ENCODE measurements at regions not wholly inside any gene's neighbourhood (a gene's known extent, or its start where the extent isn't known, plus 50 kb on each side); places are given as distances from the start of the nearest gene placed in this dataset.

- no peak for DNase-seq
These were observed 236.7 kb upstream of the KLF14 start for GRCh38 chr7:130970696-130971095.

DNA sequence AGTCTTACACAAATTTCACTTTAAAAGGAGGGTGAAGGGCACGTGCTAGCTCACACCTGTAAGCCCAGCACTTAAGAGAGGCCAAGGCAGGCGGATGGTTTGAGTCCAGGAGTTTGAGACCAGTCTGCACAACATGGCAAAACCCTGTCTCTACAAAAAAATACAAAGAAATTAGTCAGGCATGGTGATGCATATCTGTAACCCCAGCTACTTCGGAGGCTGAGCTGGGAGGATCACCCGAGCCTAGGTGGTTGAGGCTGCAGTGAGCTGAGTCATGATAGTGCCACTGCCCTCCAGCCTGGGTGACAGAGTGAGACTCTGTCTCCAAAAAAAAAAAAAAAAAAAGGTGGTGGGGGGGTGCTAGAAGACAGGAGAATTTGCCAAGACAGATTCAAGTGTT, 237.3 kb upstream of the KLF14 start:
- DNase-seq, result peak in 1 of 5 donors; percentile 82

GRCh38 chr7:130972201-130972600, 238.2 kb upstream of the KLF14 start:
- DNase-seq, result no peak

DNA sequence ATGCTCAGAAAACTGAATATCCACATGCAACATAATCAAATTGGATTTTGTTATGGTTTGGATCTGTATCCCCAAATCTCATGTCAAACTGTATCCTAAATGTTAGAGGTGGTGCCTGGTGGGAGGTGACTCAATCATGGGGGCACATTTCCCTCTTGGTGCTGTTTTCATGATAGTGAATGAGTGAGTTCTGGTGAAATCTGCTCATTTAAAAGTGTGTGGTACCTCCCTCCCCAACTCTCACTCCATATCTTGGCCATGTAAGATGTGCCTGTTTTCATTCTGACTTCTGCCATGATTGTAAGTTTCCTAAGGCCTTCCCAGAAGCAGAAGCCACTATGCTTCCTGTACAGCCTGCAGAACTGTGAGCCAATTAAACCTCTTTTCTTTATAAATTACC, 239.6 kb upstream of the KLF14 start:
- no peak for DNase-seq

DNA sequence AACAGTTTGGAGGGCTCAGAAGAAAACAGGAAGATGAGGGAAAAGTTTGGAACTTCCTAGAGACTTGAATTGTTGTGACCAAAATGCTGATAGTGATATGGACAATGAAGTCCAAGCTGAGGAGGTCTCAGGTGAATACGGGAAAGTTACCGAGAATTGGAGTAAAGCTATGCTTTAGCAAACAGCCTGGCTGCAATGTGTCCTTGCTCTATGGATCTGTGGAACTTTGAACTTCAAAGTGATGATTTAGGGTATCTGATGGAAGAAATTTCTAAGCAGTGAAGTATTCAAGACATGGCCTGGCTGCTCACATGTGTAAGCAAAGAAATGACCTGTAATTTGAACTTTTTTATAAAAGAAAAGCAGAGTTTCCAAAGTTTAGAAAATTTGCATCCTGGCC, 240.2 kb upstream of the KLF14 start:
- no peak for DNase-seq

DNA sequence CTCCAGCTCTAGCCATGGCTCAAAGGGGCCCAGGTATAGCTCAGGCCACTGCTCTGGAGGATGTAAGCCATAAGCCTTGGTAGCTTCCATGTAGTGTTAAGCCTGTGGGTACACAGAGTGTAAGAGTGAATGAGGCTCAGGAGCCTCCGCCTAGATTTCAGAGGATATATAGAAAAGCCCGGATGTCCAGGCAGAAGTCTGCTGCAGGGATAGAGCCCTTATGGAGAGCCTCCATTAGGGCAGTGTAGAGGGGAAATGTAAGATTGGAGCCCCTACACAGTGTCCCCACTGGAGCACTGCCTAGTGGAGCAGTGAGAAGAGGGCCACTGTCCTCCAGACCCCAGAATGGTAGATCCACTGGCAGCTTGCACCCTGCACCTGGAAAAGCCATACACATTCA, 240.8 kb upstream of the KLF14 start:
- no peak for DNase-seq

GRCh38 chr7:130975731-130976130, 241.7 kb upstream of the KLF14 start:
- no peak for DNase-seq

DNA sequence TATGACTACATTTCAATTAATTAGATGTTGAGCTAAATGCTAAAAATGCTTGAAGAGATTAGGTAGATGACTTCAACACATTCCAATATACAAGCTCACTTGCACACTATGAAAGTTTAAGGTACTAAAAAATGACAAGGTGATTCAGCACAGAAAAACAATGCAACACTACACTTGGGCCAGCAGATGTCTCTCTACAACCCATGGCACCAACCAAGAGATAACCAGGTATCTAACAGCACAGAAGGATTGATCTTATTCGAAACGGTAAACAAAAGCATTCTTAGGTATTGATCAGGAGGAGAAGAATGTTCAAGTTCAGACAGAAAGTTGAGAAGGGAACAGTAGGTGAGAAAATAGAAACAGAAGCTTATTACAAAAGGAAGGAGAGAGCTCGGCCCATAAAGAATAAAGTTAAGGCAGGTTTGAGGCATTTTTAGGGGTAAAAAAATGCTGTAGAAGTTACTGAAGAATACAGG, 248.2 kb upstream of the KLF14 start:
- peak in 1 of 5 donors; percentile 61 for DNase-seq

- DNase-seq, result no peak
These were observed 248.6 kb upstream of the KLF14 start for GRCh38 chr7:130982651-130983050.

DNA sequence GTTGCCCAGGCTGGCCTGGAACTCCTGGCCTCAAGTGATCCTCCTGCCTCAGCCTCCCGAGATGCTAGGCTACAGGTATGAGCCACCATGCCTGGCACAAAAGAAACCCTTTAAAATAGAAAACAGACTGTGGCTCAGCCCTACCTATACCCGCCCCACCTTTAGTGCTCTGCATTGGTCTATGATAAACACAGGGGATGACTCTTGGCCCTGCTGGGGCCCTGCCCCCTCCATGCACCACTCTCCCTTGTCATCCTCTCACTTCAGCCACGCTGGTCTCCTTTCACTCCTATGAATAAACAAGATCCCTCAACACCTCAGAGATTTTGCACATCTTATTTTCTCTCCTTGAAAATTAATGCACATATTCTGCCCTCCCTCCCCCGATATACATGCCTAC, 251.4 kb upstream of the KLF14 start:
- DNase-seq, result no peak

DNA sequence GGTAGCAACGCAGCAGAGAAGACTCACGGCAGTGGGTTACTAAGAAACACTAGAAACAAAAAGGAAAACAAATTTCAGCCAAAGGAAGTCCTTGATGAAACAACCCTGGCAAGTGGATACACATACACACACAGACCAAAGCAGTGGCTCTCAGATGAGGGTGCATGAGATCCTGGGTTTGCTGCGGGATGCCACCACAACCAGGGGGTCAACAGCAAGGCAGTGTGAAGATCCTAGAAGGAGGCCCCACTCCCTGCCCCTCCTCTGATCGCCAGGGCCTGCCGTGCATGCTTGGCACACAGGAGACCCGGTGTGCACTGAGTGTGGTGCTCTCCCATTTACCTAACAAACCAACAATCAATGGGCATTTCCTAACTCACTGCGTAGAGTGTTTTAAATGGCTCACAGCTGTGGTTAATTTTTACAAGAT, 252.3 kb upstream of the KLF14 start:
- no peak for DNase-seq

DNA sequence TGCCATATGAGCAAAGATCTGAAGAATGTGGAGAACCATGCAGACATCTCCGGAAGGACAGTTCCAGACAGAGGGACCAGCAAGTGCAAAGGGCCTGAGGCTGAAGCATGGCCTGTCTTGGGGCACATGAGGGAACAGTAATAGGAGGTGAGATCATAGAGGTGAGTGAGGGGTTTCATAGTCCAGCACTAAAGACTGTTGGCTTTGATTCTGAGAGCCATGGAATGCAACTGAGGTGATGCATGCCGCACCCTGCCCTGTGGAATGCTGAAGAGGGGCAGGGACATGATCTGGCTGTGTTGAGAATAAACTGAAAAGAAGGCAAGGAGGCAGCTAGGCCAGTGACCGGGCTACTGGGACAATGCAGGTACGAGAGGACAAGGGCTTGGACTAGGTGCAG, 253.1 kb upstream of the KLF14 start:
- no peak for DNase-seq

DNA sequence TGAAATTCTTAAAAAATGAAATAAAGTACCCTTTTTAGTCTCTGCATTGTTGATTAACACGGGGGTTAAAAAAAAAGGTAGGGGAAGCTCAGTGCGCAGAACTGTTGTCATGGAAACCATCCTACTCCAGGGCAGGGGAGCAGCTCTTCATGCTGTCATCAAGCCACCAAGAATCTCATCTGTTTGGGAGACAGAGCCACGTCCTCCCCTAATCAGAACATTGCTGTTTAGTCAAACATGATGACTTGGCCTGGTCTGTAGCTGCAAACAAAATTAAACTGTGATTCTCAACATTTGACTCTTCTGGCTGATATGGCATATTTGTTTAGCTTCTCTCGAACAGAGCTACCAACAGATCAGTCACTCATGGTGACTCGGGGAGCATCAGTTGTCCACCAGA, 254.4 kb upstream of the KLF14 start:
- DNase-seq, result peak in 1 of 5 donors; percentile 33

GRCh38 chr7:130989101-130989795, 255.2 kb upstream of the KLF14 start:
- no peak for DNase-seq

- DNase-seq, result peak in 3 of 5 donors; percentile 38 to 46 (median 41)
These were observed 256.3 kb upstream of the KLF14 start for GRCh38 chr7:130990178-130990832.

DNA sequence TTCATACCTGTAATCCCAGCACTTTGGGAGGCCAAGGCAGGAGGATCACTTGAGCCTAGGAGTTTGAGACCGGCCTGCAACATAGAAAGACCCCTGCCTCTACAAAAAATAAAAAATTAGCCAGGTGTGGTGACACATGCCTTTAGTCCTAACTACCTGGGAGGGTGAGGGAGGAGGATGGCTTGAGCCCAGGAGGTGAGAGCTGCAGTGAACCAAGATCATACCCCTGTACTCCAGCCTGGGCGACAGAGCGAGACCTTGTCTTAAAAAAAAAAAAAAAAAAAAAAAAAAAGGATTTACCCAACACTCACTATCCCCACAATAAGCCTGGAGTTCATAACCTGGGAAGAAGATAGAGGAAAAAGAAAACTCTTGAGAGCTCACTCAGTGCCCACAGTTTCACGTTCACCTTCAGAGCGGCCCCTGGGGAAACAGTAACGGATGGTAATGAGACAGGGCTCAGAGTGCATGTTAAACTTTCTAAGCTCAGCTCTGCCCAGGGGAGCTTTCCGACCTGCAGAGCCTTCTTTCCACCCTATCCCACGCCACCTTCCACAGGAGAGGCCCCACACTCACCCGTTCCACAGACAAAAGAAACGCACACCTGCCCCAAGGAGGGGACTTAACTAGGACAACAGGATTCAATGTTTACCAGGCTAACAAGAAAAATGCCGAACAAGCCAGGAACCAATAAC, 259.8 kb upstream of the KLF14 start:
- no peak for DNase-seq

DNA sequence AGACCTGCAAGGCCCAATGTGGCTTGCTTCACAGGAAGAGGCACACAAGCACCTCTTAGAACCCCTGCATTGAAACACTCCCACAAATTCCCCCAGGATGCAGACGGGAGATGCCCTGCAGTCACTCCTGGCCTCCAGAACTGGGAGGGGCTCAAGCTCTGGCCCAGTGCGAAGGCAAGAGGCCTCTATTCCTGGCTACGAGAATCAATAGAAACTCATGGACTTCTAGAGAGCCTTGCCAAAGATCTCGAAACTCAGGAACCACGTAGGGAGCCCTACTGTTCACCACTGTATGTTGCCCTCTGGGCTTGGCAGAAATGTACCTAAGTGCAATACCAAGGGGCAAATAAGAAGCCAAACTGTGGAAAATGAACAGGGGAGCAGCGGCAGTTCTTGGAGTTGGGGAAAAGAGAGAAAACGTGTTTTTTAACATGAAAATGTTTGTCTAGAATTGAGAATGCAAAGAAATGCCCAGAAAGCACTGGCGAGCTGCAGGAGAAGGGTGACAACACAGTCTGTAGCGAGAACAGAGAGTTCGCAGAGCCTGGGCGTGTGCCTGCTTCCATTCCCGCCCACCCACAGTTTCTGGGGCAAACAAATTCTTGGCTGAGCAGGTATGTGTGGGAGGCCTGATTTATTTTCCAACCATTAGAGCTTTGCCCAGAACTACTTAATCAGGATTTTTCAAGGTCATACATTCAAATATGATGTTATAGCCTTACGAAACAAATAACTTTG, 260.5 kb upstream of the KLF14 start:
- no peak for DNase-seq

DNA sequence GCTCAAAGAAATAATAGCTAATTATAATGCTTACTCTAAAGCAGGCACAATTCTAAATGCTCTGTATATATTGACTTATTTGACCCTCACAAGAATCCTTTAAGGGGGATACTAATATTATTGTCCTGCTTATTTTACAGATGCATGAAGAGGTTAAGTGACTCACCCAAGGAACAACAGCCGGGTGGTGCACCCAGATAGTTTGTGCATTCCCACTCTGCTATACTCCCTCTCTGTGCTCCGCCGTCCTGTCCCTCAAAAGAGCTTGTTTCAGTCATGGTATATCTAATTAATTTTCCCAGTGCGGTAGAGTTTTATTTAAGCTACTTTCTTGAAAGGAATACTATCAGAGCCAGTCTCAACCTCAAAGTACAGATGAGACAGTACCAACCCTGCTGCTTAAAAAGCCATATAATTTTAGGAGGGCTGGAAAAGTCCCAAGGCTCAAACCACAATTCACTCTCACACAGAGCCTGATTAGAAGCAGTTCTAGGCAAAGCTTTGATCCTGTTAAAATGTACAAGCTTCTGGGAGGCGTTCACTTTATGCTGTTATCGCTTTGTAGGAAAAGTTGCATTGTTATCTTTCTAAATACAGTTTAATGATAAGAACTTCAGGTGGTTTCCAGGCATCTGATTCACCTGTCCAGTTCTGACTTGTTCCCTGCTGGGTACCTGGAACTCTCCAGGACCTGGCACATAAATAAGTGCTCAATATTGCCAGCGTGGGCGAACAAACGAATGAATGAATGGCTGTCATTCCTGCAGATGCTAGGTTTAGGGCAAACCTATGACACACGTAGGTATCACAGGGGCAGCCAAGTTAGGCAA, 261.5 kb upstream of the KLF14 start:
- no peak for DNase-seq

DNA sequence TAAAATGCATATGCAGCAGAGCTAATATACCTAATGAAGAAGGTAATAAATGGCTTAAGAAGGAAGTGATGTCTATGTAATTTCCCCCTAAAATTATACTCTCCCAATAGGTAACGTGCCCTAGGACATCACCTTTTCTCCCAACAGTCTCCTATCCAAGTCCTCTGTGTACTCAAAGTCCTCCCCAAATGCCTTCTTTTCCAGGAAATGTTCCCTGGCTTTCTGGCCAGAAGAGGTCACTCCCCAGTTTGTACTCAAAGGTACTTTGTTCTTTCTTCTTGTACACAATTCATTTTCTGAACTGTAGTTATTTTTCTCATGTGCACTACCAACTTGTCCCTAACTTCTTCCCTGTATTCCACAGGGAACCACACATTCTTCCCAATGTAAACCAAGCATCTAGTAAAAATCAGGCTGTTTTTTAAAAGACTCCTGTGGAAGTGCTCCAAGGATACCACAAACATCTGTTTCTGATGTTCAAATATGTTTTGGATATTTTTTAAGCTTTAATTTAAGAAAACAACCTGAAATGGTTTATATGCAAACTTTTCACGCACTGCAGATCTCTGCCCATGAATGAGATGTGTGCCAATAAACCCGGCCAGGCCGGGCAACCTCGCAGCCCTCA, 262.3 kb upstream of the KLF14 start:
- DNase-seq, result no peak

GRCh38 chr7:130996833-130997231, 262.8 kb upstream of the KLF14 start:
- peak in 1 of 5 donors; percentile 51 for DNase-seq

- DNase-seq, result no peak
These were observed 265.1 kb upstream of the KLF14 start for GRCh38 chr7:130998993-130999602.

Measured in T-helper 1 cell (primary cell).